HEK293 (cell line): ENCODE measurements at regions not wholly inside any gene's neighbourhood (a gene's known extent, or its start where the extent isn't known, plus 50 kb on each side); places are given as distances from the start of the nearest gene placed in this dataset.

ENCODE experiments used
- CTCF ChIP-seq: fragments of 450-650 bp; formaldehyde crosslinking; IDR thresholded peaks from 2 replicates; pipeline ENCODE4 v1.5.1; 2016; ENCODE audit warnings: missing biosample characterization, missing genetic modification characterization
- FEZF1 ChIP-seq: fragments of 450-650 bp; formaldehyde crosslinking; IDR thresholded peaks from 2 replicates; pipeline ENCODE4 v1.5.1; 2016; ENCODE audit warnings: missing biosample characterization, missing genetic modification characterization
- SCRT1 ChIP-seq: fragments of 450-650 bp; formaldehyde crosslinking; IDR thresholded peaks from 2 replicates; pipeline ENCODE4 v1.5.1; 2016; ENCODE audit warnings: missing biosample characterization, missing genetic modification characterization, borderline replicate concordance
- ZBTB20 ChIP-seq: fragments of 450-650 bp; formaldehyde crosslinking; IDR thresholded peaks from 2 replicates; pipeline ENCODE4 v1.5.1; 2016; ENCODE audit warnings: missing biosample characterization, missing genetic modification characterization
- ZBTB7A ChIP-seq: fragments of 450-650 bp; formaldehyde crosslinking; IDR thresholded peaks from 2 replicates; pipeline ENCODE4 v1.5.1; 2016; ENCODE audit warnings: low read depth, missing biosample characterization, missing genetic modification characterization
- ZIC2 ChIP-seq: fragments of 450-650 bp; formaldehyde crosslinking; IDR thresholded peaks from 2 replicates; pipeline ENCODE4 v1.5.1; 2016; ENCODE audit warnings: missing biosample characterization, missing genetic modification characterization
- ZNF146 ChIP-seq: fragments of 450-650 bp; formaldehyde crosslinking; IDR thresholded peaks from 2 replicates; pipeline ENCODE4 v1.5.1; 2016; ENCODE audit warnings: missing biosample characterization, missing genetic modification characterization
- ZNF23 ChIP-seq: fragments of 450-650 bp; formaldehyde crosslinking; IDR thresholded peaks from 2 replicates; pipeline ENCODE4 v1.5.1; 2016; ENCODE audit warnings: missing biosample characterization, missing genetic modification characterization, borderline replicate concordance
- ZNF24 ChIP-seq: fragments of 450-650 bp; formaldehyde crosslinking; IDR thresholded peaks from 2 replicates; pipeline ENCODE4 v1.5.1; 2016; ENCODE audit warnings: missing biosample characterization, missing genetic modification characterization
- ZNF266 ChIP-seq: fragments of 450-650 bp; formaldehyde crosslinking; IDR thresholded peaks from 2 replicates; pipeline ENCODE4 v1.5.1; 2016; ENCODE audit warnings: missing biosample characterization, missing genetic modification characterization, low read depth
- ZNF561 ChIP-seq: fragments of 450-650 bp; IDR thresholded peaks from 2 replicates; pipeline ENCODE4 v1.5.1; 2018; ENCODE audit warnings: missing biosample characterization, missing genetic modification characterization, borderline replicate concordance
- TF ChIP-seq, protein P1 (sequence below): IDR thresholded peaks from 2 replicates; pipeline ENCODE4 v1.6.1; 2011; ENCODE audit warnings: mild to moderate bottlenecking, low read depth, low read length, borderline replicate concordance

- no peak for TF ChIP-seq CTCF (tag by site-specific recombination)
- no peak for TF ChIP-seq ZBTB7A (tag by site-specific recombination)
- no peak for TF ChIP-seq ZNF24 (tag by site-specific recombination)
- no peak for TF ChIP-seq SCRT1
- no peak for TF ChIP-seq ZIC2 (tag by site-specific recombination)
- TF ChIP-seq, protein P1, sequence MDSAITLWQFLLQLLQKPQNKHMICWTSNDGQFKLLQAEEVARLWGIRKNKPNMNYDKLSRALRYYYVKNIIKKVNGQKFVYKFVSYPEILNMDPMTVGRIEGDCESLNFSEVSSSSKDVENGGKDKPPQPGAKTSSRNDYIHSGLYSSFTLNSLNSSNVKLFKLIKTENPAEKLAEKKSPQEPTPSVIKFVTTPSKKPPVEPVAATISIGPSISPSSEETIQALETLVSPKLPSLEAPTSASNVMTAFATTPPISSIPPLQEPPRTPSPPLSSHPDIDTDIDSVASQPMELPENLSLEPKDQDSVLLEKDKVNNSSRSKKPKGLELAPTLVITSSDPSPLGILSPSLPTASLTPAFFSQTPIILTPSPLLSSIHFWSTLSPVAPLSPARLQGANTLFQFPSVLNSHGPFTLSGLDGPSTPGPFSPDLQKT = no peak
- no peak for TF ChIP-seq ZBTB20 (tag by site-specific recombination)
- TF ChIP-seq FEZF1 (tag by site-specific recombination) = no peak
- TF ChIP-seq ZNF23 (tag by site-specific recombination) = no peak
- TF ChIP-seq ZNF561 (tag by site-specific recombination) = no peak
- no peak for TF ChIP-seq ZNF146 (tag by site-specific recombination)
- no peak for TF ChIP-seq ZNF266 (tag by site-specific recombination)
Observed at GRCh38 chr12:67595365-67595764, 53.2 kb upstream of the DYRK2 start.
